IMR-90 (cell line): ENCODE measurements at regions not wholly inside any gene's neighbourhood (a gene's known extent, or its start where the extent isn't known, plus 50 kb on each side); places are given as distances from the start of the nearest gene placed in this dataset.

Source experiments
- ATAC-seq: fragments of 200-7000 bp; cut with Tn5 transposase; 2 replicates; pipeline ENCODE4 v1.9.1; 2020; ENCODE audit warnings: low read depth, mild to moderate bottlenecking, moderate library complexity
- BruUV-seq: library from RNA; stranded (reverse); fragments of 400-500 nt; replicated peaks from 2 replicates; lab custom pipeline; 2021; lab: Mats Ljungman, UMichigan
- CTCF ChIA-PET: fragments of 300-600 bp; formaldehyde crosslinking; extraction: SDS; loops from one replicate; lab custom pipeline; 2021; ENCODE audit warnings: antibody characterized with exemption; lab: Yijun Ruan, JAX
- POLR2A ChIA-PET: fragments of 300-600 bp; sonication (Branson Sonifier 250); formaldehyde crosslinking; loops from one replicate; lab custom pipeline; 2022; ENCODE audit warnings: antibody characterized with exemption; ENCODE audit not compliant: unreplicated experiment; lab: Charles Lee
- DNase-seq: peaks from one replicate; pipeline ENCODE4 v3.0.0; 2013
- H2AFZ ChIP-seq: replicated peaks from 2 replicates; pipeline ENCODE3; 2013; ENCODE audit warnings: low read length, mild to moderate bottlenecking; ENCODE audit not compliant: poor library complexity
- H2AK5ac ChIP-seq: 2 replicates; pipeline ENCODE4 v1.6.1; 2013; ENCODE audit warnings: low read depth, low read length, inconsistent platforms
- H2AK9ac ChIP-seq: replicated peaks from 2 replicates; pipeline ENCODE3; 2013; ENCODE audit warnings: mild to moderate bottlenecking, low read depth, low read length, moderate library complexity; ENCODE audit not compliant: poor library complexity
- H2BK120ac ChIP-seq: 2 replicates; pipeline ENCODE4 v1.6.1; 2013; ENCODE audit warnings: low read depth, low read length, inconsistent platforms
- H2BK15ac ChIP-seq: 3 replicates; pipeline ENCODE4 v1.6.1; 2013; ENCODE audit warnings: low read depth, low read length, inconsistent platforms
- H2BK20ac ChIP-seq: 2 replicates; pipeline ENCODE4 v1.6.1; 2013; ENCODE audit warnings: low read depth, mild to moderate bottlenecking, inconsistent platforms, low read length, moderate library complexity
- H2BK5ac ChIP-seq: 2 replicates; pipeline ENCODE4 v1.6.1; 2013; ENCODE audit warnings: mild to moderate bottlenecking, low read depth, low read length, inconsistent platforms; ENCODE audit not compliant: poor library complexity, severe bottlenecking
- H3K14ac ChIP-seq: replicated peaks from 2 replicates; pipeline ENCODE4 v1.6.1; 2013; ENCODE audit warnings: low read depth, low read length, inconsistent platforms
- H3K18ac ChIP-seq: 2 replicates; pipeline ENCODE4 v1.6.1; 2013; ENCODE audit warnings: low read depth, low read length, control low read depth
- H3K23ac ChIP-seq: 2 replicates; pipeline ENCODE4 v1.6.1; 2013; ENCODE audit warnings: low read depth, low read length, inconsistent platforms
- H3K27ac ChIP-seq: 2 replicates; pipeline ENCODE4 v1.5.1; 2013; ENCODE audit warnings: mild to moderate bottlenecking, control low read depth, low read length; ENCODE audit not compliant: insufficient read depth
- H3K27me3 ChIP-seq: 2 replicates; pipeline ENCODE4 v1.6.1; 2013; ENCODE audit warnings: low read length; ENCODE audit not compliant: control insufficient read depth, insufficient read depth
- H3K36me3 ChIP-seq: 2 replicates; pipeline ENCODE4 v1.6.1; 2013; ENCODE audit warnings: low read length, mixed read lengths; ENCODE audit not compliant: control insufficient read depth, insufficient read depth
- H3K4ac ChIP-seq: 2 replicates; pipeline ENCODE4 v1.6.1; 2013; ENCODE audit warnings: low read depth, low read length, inconsistent platforms
- H3K4me1 ChIP-seq: 2 replicates; pipeline ENCODE4 v1.6.1; 2013; ENCODE audit warnings: low read length, mixed read lengths; ENCODE audit not compliant: control insufficient read depth, insufficient read depth
- H3K4me2 ChIP-seq: 2 replicates; pipeline ENCODE4 v1.6.1; 2013; ENCODE audit warnings: low read depth, mild to moderate bottlenecking, control low read depth, low read length, moderate library complexity
- H3K4me3 ChIP-seq: 2 replicates; pipeline ENCODE4 v1.5.1; 2013; ENCODE audit warnings: low read depth, mild to moderate bottlenecking, control low read depth, low read length, moderate library complexity; ENCODE audit not compliant: insufficient read depth
- H3K56ac ChIP-seq: 2 replicates; pipeline ENCODE4 v1.6.1; 2013; ENCODE audit warnings: low read length, inconsistent platforms; ENCODE audit not compliant: insufficient read depth; ENCODE audit errors: extremely low read depth
- H3K79me1 ChIP-seq, 2 experiments: 2 replicates each; pipeline ENCODE4 v1.6.1; 2013; ENCODE audit warnings: low read length in 2 of 2, inconsistent platforms in 1 of 2, low read depth in 1 of 2
- H3K9ac ChIP-seq: 2 replicates; pipeline ENCODE4 v1.6.1; 2013; ENCODE audit warnings: low read depth, low read length, control low read depth
- H3K9me1 ChIP-seq: 2 replicates; pipeline ENCODE4 v1.6.1; 2013; ENCODE audit warnings: low read length, inconsistent platforms; ENCODE audit not compliant: insufficient read depth
- H3K9me3 ChIP-seq: 2 replicates; pipeline ENCODE4 v1.6.1; 2013; ENCODE audit warnings: low read length; ENCODE audit not compliant: control insufficient read depth, insufficient read depth
- H4K20me1 ChIP-seq: 2 replicates; pipeline ENCODE4 v1.6.1; 2013; ENCODE audit warnings: low read length, inconsistent platforms; ENCODE audit not compliant: insufficient read depth
- H4K5ac ChIP-seq: 2 replicates; pipeline ENCODE4 v1.6.1; 2013; ENCODE audit warnings: mild to moderate bottlenecking, low read depth, low read length, control low read depth
- H4K8ac ChIP-seq, 2 experiments: 2 replicates each; pipeline ENCODE4 v1.6.1; 2013; ENCODE audit warnings: low read depth in 2 of 2, low read length in 2 of 2, control low read depth in 1 of 2, inconsistent platforms in 1 of 2
- H4K91ac ChIP-seq: 2 replicates; pipeline ENCODE4 v1.6.1; 2013; ENCODE audit warnings: low read depth, low read length, inconsistent platforms; ENCODE audit not compliant: insufficient read depth
- BHLHE40 ChIP-seq: fragments of 150-350 bp; IDR thresholded peaks from 2 replicates; pipeline ENCODE4 v1.6.1; 2016; ENCODE audit warnings: mild to moderate bottlenecking, low read depth, low read length
- CEBPB ChIP-seq: IDR thresholded peaks from 2 replicates; pipeline ENCODE4 v1.6.1; 2012; ENCODE audit warnings: low read depth, low read length, improper control_type of control experiment
- ELK1 ChIP-seq: fragments of 150-350 bp; IDR thresholded peaks from 2 replicates; pipeline ENCODE4 v1.6.1; 2016; ENCODE audit warnings: low read depth, mild to moderate bottlenecking, low read length, moderate library complexity, borderline replicate concordance
- MAFK ChIP-seq: IDR thresholded peaks from 2 replicates; pipeline ENCODE4 v1.6.1; 2012; ENCODE audit warnings: low read depth, low read length, improper control_type of control experiment
- MAZ ChIP-seq: IDR thresholded peaks from 2 replicates; pipeline ENCODE4 v1.6.1; 2012; ENCODE audit warnings: low read depth, mild to moderate bottlenecking, low read length, improper control_type of control experiment, moderate library complexity, borderline replicate concordance
- MXI1 ChIP-seq: IDR thresholded peaks from 2 replicates; pipeline ENCODE4 v1.6.1; 2012; ENCODE audit warnings: low read depth, mild to moderate bottlenecking, low read length, moderate library complexity, borderline replicate concordance
- POLR2A ChIP-seq: IDR thresholded peaks from 2 replicates; pipeline ENCODE4 v1.6.1; 2012; ENCODE audit warnings: mild to moderate bottlenecking, low read depth, low read length
- RCOR1 ChIP-seq: IDR thresholded peaks from 2 replicates; pipeline ENCODE4 v1.6.1; 2012; ENCODE audit warnings: mild to moderate bottlenecking, low read length, improper control_type of control experiment; ENCODE audit not compliant: insufficient replicate concordance
- RFX5 ChIP-seq: IDR thresholded peaks from 2 replicates; pipeline ENCODE4 v1.8.0; 2012; ENCODE audit warnings: low read depth, mild to moderate bottlenecking, low read length, moderate library complexity
- USF2 ChIP-seq: fragments of 150-350 bp; IDR thresholded peaks from 2 replicates; pipeline ENCODE4 v1.6.1; 2017; ENCODE audit warnings: mild to moderate bottlenecking, antibody characterized with exemption, low read length, low read depth
- WGBS, 2 experiments: methylation state at CpG; one replicate each; pipeline versions ENCODE4 v1.1.5 to v1.1.7; 2013; ENCODE audit warnings: missing lambda C conversion rate in 2 of 2; ENCODE audit not compliant: insufficient read length in 1 of 2; ENCODE audit errors: extremely low coverage in 2 of 2; 5-methylcytosine and 5-hydroxymethylcytosine counted together
- dilution Hi-C: fragments of 300-500 bp; cut with HindIII; formaldehyde crosslinking; loops from one replicate; pipeline ENCODE4 v1.14.3; 2018; ENCODE audit warnings: low sequenced_read_pairs; ENCODE audit not compliant: unreplicated experiment
- in situ Hi-C: fragments of 300-500 bp; cut with MboI; formaldehyde crosslinking; loops from 3 replicates; pipeline ENCODE4 v1.14.3; 2019; ENCODE audit warnings: low sequenced_read_pairs, inconsistent platforms, mixed read lengths
- intact Hi-C: fragments of 100-400 bp; cut with micrococcal nuclease; formaldehyde crosslinking; loops from 2 replicates; pipeline ENCODE4 v1.10.0; 2022

DNA sequence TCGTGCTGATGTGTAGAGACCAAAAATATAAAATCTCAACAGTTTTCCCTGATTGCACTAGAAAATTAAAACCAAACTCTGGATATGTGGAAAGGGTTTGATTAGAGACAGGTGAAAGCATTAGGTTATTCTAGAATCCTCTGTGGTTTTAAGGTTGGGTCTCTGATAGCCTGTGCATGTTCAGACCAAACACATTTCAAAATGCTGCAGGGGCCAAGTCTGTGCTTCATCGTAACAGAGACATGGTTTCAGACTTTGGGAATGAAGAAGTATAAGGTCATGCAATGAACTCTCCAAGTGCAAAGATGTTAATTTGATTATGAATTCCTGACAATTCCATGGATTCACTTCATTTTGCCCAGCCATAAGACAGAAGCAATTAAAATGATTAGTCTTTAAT, 261.0 kb upstream of the KCNJ16 start:
- BruUV-seq, result no TSS peak
- Histone ChIP-seq H4K5ac (no peak overlapping the region), H2BK20ac (no peak overlapping the region), H3K4ac (no peak overlapping the region), H3K4me2 (no peak overlapping the region), H2AFZ (no peak overlapping the region), H2AK5ac (no peak overlapping the region), H3K23ac (no peak overlapping the region), H3K4me3 (no peak overlapping the region), H3K9ac (no peak overlapping the region), H3K9me1 (no peaks in the 10 kb centered on the region), H3K18ac (no peak overlapping the region), H3K14ac (no peak overlapping the region), H2AK9ac (no peak overlapping the region), H3K27ac (no peak overlapping the region), H4K20me1 (no peaks in the 10 kb centered on the region), H4K8ac (no peak overlapping the region), H3K4me1 (peaks cover 8% of the 10 kb centered on the region), H4K91ac (no peak overlapping the region), H3K27me3 (no peaks in the 10 kb centered on the region), H3K56ac (no peak overlapping the region), H3K9me3 (no peaks in the 10 kb centered on the region), H3K79me1 (no peaks in the 10 kb centered on the region), H3K36me3 (no peaks in the 10 kb centered on the region), H2BK15ac (no peak overlapping the region), H2BK120ac (no peak overlapping the region), H2BK5ac (no peak overlapping the region)
- POLR2A ChIA-PET, result no interaction called here
- WGBS, 2 experiments, result no CpG with 5 or more reads among the region's 2 CpGs
- CTCF ChIA-PET, result no interaction called here
- ATAC-seq (no peak), DNase-seq (no peak)
- in situ Hi-C loops (no loop called here), intact Hi-C loops (no loop called here), dilution Hi-C loops (no loop called here)
- no peak for TF ChIP-seq ELK1
- no peak for TF ChIP-seq BHLHE40
- no peak for TF ChIP-seq MAZ
- TF ChIP-seq RFX5, result no peak
- no peak for TF ChIP-seq POLR2A
- no peak for TF ChIP-seq CEBPB
- no peak for TF ChIP-seq MXI1
- TF ChIP-seq USF2, result no peak
- TF ChIP-seq RCOR1, result no peak
- TF ChIP-seq MAFK, result no peak
